WERI-Rb-1 (cell line): ENCODE measurements at regions not wholly inside any gene's neighbourhood (a gene's known extent, or its start where the extent isn't known, plus 50 kb on each side); places are given as distances from the start of the nearest gene placed in this dataset.

Experiments
- DNase-seq: peaks from one replicate; pipeline ENCODE4 v3.0.0-alpha.2; 2020
- H3K27ac ChIP-seq: fragments of 250-450 bp; sonication (Bioruptor Pico); 2 replicates; pipeline ENCODE4 v1.5.1; 2020; ENCODE audit warnings: mild to moderate bottlenecking, moderate library complexity
- H3K27me3 ChIP-seq: fragments of 250-450 bp; sonication (Bioruptor Pico); 2 replicates; pipeline ENCODE4 v1.5.1; 2021; ENCODE audit warnings: mild to moderate bottlenecking, low read depth, moderate library complexity; ENCODE audit not compliant: insufficient read depth, severe bottlenecking
- H3K36me3 ChIP-seq: fragments of 250-450 bp; sonication (Bioruptor Pico); 2 replicates; pipeline ENCODE4 v1.5.1; 2020; ENCODE audit warnings: mild to moderate bottlenecking, moderate library complexity
- H3K4me3 ChIP-seq: 2 replicates; pipeline ENCODE4 v1.5.1; 2011; ENCODE audit warnings: low read depth, mild to moderate bottlenecking, control low read depth, low read length
- H3K9me3 ChIP-seq: fragments of 250-450 bp; sonication (Bioruptor Pico); 2 replicates; pipeline ENCODE4 v1.5.1; 2021; ENCODE audit warnings: mild to moderate bottlenecking, moderate library complexity; ENCODE audit not compliant: severe bottlenecking
- TF ChIP-seq, protein P1 (sequence below): IDR thresholded peaks from 2 replicates; pipeline ENCODE4 v1.5.1; 2011; ENCODE audit warnings: low read depth, mild to moderate bottlenecking, control low read depth, inconsistent platforms, low read length

DNA sequence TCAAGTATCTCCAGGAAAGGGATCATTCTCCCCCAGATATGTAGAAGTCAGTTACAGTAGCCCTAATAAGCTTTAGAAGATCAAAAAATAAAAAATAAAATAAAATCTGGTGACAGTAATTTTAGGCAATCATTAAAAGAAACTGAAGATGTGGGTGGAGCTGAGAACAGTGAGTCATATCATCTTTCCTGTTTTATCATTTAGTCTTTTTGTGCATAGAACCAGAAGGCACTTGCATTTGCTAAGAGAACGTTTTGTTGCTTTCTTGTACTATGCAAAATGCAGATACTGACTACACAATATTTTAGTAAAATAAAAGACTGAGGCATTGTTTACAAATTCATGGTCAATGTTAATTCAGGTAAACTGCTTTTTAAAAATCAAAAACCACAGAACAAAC lies 497.4 kb upstream of the EPHA7 start:
- H3K36me3 ChIP-seq: no peaks in the 10 kb centered on the region
- no peaks in the 10 kb centered on the region for H3K27me3 ChIP-seq
- no peak for DNase-seq
- TF ChIP-seq, protein P1, sequence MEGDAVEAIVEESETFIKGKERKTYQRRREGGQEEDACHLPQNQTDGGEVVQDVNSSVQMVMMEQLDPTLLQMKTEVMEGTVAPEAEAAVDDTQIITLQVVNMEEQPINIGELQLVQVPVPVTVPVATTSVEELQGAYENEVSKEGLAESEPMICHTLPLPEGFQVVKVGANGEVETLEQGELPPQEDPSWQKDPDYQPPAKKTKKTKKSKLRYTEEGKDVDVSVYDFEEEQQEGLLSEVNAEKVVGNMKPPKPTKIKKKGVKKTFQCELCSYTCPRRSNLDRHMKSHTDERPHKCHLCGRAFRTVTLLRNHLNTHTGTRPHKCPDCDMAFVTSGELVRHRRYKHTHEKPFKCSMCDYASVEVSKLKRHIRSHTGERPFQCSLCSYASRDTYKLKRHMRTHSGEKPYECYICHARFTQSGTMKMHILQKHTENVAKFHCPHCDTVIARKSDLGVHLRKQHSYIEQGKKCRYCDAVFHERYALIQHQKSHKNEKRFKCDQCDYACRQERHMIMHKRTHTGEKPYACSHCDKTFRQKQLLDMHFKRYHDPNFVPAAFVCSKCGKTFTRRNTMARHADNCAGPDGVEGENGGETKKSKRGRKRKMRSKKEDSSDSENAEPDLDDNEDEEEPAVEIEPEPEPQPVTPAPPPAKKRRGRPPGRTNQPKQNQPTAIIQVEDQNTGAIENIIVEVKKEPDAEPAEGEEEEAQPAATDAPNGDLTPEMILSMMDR: no peak
- H3K27ac ChIP-seq: no peak overlapping the region
- H3K4me3 ChIP-seq: no peak overlapping the region
- H3K9me3 ChIP-seq: no peaks in the 10 kb centered on the region

DNA sequence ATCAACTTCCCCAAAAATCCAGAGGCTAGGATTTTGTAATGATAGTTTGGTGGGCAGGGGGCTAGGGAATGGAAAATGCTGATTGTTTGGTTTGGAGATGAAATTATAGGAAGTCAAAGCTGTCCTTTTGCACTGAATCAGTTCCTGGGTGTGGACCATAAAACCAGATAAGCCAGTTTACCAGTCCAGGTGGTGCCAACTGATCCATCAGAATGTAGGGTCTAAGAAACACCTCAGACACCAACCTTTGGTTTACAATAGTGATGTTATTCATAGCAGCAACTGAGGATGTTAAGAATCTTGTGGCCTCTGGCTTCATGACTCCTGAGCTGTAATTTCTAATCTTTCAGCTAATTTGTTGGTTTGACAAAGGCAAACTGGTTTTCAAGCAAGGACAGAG lies 496.6 kb upstream of the EPHA7 start:
- no peak for DNase-seq
- H3K36me3 ChIP-seq: no peaks in the 10 kb centered on the region
- no peaks in the 10 kb centered on the region for H3K27me3 ChIP-seq
- TF ChIP-seq, protein P1: no peak
- H3K4me3 ChIP-seq: no peak overlapping the region
- no peak overlapping the region for H3K27ac ChIP-seq
- no peaks in the 10 kb centered on the region for H3K9me3 ChIP-seq

DNA sequence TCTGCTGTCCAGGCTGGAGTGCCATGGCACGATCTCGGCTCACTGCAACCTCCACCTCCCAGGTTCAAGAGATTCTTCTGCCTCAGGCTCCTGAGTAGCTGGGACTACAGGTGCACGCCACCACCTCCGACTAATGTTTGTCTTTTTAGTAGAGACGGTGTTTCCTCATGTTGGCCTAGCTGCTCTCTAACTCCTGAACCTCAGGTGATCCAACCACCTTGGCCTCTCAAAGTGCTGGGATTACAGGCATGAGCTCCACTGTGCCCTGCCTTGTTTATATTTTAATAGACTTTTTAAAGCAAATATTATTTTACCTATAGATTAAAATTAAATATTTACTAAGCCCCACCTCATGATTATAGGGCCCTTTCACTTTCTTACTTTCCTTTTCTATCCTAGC lies 483.2 kb upstream of the EPHA7 start:
- no peak for DNase-seq
- Histone ChIP-seq H3K36me3 (no peaks in the 10 kb centered on the region), H3K27ac (no peak overlapping the region), H3K27me3 (no peaks in the 10 kb centered on the region), H3K9me3 (no peaks in the 10 kb centered on the region), H3K4me3 (no peak overlapping the region)
- TF ChIP-seq, protein P1: no peak

DNA sequence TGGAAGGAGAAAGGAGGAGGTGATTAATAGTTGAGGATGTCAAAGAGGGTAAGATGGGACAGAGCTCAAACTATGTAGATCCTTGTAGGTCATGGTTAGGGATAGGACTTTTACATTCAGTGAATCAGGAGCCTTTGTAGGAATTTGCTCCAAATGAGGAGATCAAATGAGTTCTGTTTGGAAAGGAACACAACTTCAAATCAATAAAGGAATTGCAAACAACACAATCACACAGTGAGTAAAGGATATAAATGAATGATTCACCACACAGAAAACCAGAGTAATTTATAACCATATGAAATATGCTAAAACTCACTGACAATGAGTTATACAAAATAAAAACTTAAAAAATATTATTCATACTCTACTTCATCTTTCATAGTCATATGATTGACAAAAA lies 480.8 kb upstream of the EPHA7 start:
- Histone ChIP-seq H3K27ac (no peak overlapping the region), H3K36me3 (no peaks in the 10 kb centered on the region), H3K27me3 (no peaks in the 10 kb centered on the region), H3K9me3 (no peaks in the 10 kb centered on the region), H3K4me3 (no peak overlapping the region)
- TF ChIP-seq, protein P1: no peak
- no peak for DNase-seq

DNA sequence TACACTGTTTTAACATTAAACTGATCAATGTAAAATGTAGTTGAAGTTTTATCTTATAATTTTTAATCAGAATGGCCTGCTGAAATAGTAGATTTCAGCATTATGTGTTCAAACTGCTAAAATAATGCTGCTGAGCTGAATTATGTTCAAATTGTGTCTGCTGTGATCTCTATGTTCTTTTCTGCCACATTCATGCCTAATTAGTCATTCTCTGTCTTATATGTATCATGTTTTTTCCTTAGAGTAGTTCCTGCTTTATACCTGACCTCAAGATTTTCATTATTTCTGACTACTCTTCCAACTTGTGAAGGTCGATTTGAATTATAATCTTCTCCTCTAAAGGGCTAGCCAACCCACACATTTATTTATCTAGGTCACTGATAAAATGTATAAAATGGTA lies 476.7 kb upstream of the EPHA7 start:
- Histone ChIP-seq H3K4me3 (no peak overlapping the region), H3K9me3 (no peaks in the 10 kb centered on the region), H3K36me3 (no peaks in the 10 kb centered on the region), H3K27me3 (no peaks in the 10 kb centered on the region), H3K27ac (no peak overlapping the region)
- TF ChIP-seq, protein P1: no peak
- no peak for DNase-seq

DNA sequence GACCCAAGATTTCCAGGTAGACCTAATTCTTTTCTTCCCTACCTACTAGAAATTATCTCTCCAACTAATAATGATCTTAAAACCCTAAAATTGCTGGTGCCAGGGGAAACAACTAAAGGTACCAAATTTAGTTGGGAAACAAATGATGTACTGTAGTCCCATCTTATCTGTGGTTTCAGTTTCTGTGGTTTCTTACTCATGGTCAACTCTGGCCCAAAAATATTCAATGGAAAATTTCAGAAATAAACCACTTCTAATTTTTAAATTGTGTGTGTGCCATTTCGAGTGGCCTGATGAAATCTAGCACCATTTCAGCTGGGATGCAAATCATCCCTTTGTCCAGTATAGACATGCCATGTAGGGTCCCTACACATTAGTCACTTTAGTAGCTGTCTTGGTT lies 475.2 kb upstream of the EPHA7 start:
- Histone ChIP-seq H3K27ac (no peak overlapping the region), H3K36me3 (no peaks in the 10 kb centered on the region), H3K9me3 (no peaks in the 10 kb centered on the region), H3K4me3 (no peak overlapping the region), H3K27me3 (no peaks in the 10 kb centered on the region)
- no peak for DNase-seq
- TF ChIP-seq, protein P1: no peak
